ENCODE measurements at regions not wholly inside any gene's neighbourhood (a gene's known extent, or its start where the extent isn't known, plus 50 kb on each side); places are given as distances from the start of the nearest gene placed in this dataset.

DNA sequence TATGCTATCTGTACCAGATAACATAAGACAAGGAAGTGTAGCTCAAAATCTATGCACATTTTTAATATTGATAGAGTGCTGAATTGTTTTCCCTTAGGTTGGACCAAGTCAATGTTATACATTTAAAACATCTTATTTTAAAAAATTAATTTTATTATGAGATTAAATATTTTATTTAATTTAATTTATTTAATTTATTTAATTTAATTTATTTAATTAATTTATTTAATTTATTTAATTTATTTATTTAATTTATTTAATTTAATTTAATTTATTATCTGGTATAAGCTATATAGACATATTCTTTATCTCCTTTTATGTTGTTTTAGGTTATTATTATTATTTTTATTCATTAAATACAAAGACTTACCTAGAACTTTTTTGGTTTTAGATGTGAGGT is 551.7 kb upstream of the LRRTM1 start:
- no peak for DNase-seq (ENCODE audit: low spot score)

DNA sequence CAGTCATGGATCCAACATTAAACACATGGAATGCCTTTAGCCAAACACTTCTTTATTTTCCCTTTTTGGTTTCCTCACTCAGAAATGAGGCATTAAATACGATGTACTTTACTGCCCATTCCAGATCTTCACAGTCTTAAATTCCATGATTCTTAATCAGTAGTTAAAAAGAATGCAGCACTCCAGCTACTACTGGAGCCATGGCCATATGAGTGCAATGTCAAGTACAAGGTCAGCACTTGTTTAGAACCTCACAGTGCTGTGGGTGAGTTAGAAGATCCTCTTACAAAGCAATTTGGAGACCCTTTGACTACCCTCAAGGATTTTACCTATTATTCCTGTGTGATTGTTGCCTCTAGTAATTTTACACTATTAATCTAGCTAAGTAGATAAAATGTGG is 550.3 kb upstream of the LRRTM1 start:
- no peak for DNase-seq (ENCODE audit: low spot score)

DNA sequence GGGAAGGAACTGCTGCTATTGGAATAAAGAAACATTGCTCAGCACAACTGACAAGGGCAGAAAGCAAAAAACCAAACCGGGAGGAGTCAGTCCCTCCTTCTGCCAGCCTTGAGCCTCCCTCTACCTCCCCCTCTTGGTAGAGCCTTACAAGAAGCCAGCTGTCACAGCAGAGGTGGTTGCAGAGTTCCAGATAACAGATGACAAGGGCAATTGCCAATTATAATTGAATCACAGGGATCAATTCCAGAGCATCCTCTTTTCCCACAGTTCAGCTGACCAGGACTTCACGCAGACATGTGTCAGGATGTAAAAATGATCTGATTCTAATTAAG is 548.2 kb upstream of the LRRTM1 start:
- DNase-seq (ENCODE audit: low spot score), result no peak

DNA sequence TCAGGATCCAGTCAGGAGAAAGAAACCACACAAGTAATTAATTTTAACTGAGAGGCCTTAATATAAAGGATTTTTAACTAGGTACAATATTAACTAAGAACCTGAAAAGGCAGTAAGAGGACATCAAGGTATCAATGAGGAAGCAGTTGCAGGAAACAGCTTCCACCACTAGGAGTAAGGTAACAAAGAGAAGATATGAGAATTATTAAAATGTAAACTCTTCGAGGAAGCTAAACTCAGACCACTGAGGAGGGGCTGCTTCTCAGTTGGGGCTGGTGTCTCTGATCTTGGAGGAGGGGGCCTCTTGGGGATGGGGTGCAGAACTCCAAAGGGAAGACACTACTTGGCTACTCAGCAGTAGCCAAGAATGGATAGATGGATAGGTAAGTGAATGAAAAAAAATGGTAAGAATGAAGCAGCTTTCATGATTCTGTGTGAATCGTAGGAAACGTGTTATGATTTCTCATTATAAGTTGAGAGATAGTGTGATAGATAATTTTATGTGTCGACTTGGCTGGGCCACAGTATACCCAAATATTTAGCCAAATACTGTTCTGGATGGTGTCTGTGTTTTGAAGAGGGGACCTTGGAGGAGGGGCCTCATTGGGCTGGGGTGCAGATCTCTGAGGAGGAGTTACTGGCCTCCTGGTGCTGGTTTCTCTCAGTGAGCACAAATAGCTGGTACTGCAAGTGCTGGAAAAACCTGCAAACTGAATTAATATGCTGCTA is 547.7 kb upstream of the LRRTM1 start:
- DNase-seq (ENCODE audit: low spot score), result no peak

DNA sequence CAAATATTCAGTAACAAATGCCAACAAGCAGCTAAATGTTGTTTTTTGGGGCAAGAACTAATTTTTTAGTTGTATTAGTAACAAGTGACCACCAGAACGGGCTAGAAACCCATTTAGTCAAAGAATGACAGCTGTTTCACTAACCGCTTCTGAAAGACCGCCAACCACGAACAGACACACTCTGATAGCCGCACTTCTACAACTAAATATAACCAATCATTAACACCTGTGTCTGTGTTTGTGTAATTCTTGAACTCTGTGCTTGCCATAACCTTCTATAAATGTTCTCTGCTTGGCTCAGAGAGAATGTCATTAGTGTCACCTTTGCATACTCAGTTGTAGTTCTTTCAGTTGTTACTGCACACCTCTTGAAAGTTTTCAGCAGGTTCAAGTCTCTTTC is 526.3 kb upstream of the LRRTM1 start:
- no peak for DNase-seq (ENCODE audit: low spot score)

DNA sequence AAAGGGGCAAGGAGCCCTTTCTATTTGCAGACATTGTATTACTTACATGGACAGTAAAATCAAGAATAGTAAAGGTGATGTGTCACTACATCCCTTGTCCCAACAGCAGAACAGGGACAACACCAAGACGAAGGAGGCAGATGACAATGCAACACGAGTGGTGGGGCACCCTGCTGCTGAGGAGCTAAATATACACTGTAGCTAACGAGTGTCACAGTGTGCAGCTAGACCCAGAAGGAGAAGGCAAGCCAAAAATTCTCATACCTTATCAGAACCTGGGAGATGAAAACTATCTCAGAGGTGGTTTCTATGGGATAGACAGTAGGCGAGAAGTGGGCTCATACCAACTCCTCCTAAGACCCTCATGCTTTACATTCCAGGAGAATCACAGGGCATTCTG is 518.4 kb upstream of the LRRTM1 start:
- no peak for DNase-seq (ENCODE audit: low spot score)

DNA sequence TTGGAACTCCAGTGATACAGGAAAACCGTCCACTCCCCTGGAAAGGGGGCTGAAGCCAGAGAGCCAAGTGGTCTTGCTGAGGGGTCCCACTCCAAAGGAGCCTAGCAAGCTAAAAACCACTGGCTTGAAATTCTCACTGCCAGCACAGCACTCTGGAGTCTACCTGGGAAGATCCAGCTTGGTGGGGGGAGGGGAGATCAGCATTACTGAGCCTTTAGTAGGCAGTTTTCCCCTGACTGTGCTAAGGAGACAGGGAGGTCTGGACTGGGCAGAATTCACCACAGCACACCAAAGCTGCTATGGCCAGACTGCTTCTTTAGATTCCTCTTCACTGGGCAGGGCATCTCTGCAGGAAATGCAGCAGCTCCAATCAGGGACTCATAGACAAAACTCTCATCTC is 510.7 kb upstream of the LRRTM1 start:
- DNase-seq (ENCODE audit: low spot score), result no peak

DNA sequence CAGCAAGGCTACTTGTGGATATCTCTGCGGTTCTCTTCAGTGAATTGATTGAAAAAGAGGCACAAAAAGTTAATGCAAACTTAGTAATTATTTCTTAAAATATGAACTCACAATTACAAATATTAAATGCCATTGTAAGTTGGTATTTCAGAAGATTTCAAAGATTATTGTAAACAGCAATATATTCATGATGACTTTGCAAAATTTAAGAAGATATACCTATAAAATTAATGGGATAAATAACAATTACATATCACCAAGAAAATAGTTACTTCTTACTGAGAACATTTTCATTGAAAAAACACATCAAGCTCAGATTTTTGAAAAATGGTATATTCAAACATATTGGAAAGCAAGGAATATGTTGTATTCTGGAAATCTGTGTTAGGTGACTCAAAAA is 482.0 kb upstream of the LRRTM1 start:
- DNase-seq (ENCODE audit: low spot score), result no peak

DNA sequence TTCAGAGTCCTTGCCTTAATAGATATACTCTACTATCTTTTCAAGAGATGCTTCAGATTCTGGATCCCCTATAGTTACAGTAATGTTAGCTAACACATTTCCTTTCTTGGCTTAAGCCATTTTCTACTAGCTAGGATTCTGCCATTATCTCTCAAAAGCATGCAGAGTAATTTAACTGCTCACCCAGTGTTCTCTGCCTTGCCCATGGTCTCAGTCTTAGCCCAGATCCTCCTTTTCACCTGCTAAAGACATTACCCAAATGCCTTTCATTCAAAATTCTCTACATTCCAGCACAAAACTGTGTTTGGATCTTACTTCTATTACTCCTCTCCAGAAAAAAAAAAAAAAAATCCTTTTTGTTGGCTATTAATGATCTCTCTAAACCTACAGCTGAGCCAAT is 474.2 kb upstream of the LRRTM1 start:
- DNase-seq (ENCODE audit: low spot score), result no peak

DNA sequence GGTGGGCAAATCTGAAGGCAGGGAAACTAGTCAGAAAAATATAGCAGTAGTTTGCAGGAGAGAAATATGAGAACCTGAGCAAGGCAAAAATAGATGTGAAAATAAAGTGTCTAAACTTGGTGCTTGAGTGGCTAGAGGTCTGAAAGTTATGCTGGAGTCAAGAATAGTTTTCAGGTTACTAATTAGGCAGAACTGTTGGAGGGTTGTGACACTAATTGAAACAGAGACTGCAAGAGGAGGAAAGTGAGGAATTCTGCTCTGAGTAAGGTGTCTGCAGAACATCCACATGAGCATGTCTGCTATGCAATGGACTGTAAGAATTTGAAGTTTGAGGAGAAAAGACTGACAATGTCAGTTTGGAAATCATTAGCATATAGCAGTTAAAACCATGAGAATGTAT is 444.0 kb upstream of the LRRTM1 start:
- DNase-seq (ENCODE audit: low spot score), result no peak

DNA sequence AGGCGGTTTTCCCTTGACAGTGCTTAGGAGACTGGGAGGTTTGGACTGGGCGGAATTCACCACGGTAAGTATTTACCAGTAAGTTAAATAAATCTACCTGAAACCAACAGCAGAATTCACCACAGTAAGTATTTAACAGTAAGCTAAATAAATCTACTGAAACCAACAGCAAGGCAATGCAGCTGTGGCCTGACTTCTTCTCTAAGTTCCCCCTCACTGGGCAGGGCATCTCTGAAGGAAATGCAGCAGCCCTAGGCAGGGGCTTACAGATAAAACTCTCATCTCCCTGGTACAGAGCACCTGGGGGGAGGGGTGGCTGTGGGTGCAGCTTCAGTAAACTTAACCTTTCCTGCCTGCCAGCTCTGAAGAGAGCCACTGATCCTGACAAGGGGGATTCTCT is 432.5 kb upstream of the LRRTM1 start:
- no peak for DNase-seq (ENCODE audit: low spot score)

DNA sequence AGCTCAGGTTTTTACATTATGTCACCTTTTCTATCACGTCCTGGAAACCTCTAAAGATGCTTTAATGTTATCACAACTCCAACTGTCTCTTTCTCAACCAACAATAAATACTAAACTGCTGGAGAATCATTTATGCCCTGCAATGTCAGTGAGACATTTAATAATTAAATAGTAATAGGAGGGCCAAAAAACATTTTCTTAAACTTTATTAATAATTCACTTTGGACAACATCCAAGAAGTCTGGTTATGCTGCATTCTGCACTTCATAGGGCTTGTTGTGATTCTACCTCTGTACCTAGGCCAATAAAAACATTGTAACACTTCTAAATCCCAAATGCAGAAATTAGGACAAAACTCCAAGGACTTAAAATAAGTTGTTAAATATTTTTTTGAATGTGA is 420.4 kb upstream of the LRRTM1 start:
- DNase-seq (ENCODE audit: low spot score), result no peak

DNA sequence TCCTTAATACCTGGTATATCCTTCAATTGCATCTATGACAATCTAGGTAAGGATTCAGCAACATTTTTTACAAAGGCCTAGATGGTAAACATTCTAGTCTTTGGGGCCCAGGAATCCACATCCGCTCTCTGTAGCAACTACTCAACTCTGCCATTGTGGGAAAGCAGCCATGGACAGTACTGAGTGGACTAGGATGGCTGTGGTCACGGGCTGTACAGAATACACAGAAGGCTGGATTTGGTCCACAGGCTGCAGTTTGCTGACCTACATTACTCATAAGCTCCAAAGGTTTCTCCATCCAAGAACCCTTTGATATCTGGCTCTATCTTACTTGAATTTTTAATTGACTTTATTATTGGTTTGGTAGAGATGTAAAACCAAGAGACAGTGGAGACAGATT is 418.3 kb upstream of the LRRTM1 start:
- DNase-seq (ENCODE audit: low spot score), result no peak

DNA sequence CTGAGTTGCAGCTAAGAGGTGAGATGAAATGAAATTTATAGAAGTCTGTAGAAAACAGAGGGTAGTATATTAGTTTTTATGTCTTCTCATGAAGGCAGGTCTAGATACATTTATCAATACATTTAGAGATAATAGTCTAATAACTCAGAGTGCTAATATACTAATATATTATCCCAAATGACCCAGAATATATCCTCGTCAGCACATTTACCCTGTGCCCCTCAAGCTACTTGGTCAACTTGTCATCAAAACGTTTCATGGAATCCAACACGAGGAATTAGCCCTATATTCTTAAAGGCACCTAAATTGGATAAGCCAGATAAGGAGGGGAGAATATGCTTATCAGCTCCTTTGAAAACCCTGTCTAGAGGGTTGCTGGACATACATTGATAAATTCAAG is 415.1 kb upstream of the LRRTM1 start:
- DNase-seq (ENCODE audit: low spot score), result no peak

DNA sequence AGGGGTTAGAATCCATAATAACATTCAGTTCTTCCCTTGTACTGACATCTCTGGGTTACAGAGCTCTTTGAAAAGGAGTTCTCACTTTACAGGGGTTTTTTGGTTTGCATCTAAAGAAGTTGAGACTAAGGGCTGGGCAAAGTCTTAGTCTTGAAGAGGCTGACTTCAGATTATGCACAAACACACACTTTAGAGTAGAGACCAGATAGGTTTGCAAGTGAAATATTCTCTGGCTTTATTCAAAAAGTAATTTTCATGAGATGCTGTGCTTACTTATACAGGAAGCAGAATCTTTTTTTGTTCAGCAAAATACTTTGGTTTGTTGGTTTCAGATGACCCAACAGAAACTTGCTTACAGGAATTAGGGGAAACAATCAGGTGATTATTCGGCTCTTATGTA is 410.9 kb upstream of the LRRTM1 start:
- no peak for DNase-seq (ENCODE audit: low spot score)

DNA sequence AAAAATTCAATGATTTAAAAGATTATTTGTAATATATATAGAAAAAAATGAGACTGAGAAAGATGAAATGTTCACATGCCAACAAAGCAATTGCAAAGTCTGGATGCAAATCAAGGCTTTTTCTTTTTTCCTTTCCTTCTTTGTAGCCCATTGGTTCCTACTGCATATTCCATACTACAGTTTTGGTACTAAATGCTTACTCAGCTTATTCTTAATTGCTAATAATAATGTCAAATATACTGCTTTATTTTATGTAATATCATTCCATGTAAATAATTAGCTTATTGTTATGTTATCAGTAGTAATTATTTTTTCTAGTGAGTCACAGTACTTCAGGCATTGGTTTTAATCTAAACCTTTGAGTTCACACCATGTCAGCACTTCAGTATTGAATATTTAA is 407.4 kb upstream of the LRRTM1 start:
- no peak for DNase-seq (ENCODE audit: low spot score)

DNA sequence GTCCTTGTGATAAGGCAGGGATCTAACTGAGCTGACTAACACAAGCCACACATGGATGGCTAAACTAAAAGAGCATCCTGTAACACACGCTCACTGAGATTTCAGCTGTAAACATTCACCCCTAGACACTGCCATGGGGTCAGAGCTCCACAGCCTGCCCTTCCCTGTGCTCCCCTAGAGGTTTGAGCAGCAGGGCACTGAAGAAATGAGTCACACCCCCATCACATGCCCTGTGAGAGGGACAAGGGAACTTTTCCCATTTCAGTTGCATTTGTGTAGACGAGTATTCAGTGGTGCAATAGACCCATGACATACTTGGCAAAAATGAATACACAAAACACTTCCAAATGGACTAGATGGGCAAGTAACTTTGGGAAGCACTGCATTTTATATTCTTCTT is 402.4 kb upstream of the LRRTM1 start:
- no peak for DNase-seq (ENCODE audit: low spot score)

DNA sequence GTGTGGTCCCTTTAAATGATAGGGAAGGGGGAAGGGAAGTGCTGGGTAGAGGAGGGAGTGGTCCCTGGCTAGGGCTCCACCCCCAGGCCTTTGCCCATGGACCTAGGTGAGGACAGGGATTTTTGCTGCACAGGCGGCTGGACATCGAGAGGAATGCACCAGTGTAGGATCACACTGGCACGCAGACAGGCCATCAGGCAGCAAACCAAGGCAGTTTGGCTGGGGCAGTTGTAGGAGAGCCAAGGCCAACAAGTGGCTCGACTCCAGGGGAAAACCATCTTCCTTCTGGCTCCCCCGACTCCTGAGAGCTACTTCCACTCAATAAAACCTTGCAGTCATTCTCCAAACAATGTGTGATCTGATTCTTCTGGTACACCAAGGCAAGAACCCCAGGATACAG is 402.0 kb upstream of the LRRTM1 start:
- DNase-seq (ENCODE audit: low spot score), result no peak

DNA sequence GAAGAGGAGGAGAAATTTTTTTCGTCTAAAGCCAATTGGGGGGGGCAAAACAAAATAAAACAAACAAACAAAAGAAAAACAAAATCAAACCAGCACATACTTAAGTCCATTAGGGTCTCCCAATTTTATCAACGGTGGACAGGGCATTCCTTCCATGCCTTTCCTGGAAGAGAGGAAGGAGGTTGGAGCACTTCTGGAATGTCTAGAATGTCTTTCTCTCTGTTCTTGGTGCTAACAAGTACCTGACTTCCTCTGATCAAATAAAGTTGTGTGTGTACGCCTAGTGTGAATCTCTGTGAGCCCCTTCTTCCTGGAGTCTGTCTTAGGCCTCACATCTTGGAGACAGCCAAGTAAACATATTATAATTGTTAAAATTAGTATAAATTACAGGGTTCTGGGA is 399.0 kb upstream of the LRRTM1 start:
- DNase-seq (ENCODE audit: low spot score), result no peak

DNA sequence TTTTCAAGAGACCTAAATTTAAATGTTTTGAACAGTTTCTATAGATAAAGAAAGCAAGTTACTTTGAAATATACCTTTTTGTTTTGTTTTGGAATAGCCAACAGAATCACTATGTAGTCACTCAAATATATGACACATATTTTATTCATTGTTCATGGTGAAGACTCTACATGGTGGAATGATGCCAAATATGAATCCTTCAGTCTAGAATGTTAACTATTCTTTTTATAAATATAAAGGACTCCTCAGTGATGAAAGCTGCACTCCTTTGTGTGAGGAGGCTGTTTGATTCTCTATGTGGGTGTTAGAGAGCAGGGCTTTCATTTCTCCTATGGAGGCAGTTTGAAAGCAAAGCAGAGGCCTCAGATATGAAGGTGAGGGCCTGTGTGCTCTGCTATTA is 396.4 kb upstream of the LRRTM1 start:
- no peak for DNase-seq (ENCODE audit: low spot score)

Data from hematopoietic multipotent progenitor cell treated with erythropoietin and hydrocortisone succinate and interleukin-3 and kit ligand, for 15 days (in vitro differentiated cells).